ENCODE measurements at regions not wholly inside any gene's neighbourhood (a gene's known extent, or its start where the extent isn't known, plus 50 kb on each side); places are given as distances from the start of the nearest gene placed in this dataset.
"Not testable (repeated sequence)": the region's sequence is repeated elsewhere in the genome, so short reads cannot be mapped to it uniquely, and the experiment has no call there.

- no peak for DNase-seq
- Histone ChIP-seq H3K27me3 (ENCODE audit: insufficient read depth, low read length, poor library complexity) (peaks cover 14% of the 10 kb centered on the region), H3K36me3 (ENCODE audit: insufficient read depth, low read length) (no peaks in the 10 kb centered on the region), H3K9me3 (ENCODE audit: insufficient read depth, low read length, severe bottlenecking) (no peaks in the 10 kb centered on the region), H3K27ac (ENCODE audit: low read length) (no peak overlapping the region), H4K20me1 (ENCODE audit: insufficient read depth, low read length) (no peaks in the 10 kb centered on the region; the same call in 1 of the 2 replicates), H2AFZ (ENCODE audit: low read depth, low read length) (no peak overlapping the region), H3K4me1 (ENCODE audit: insufficient read depth, low read length) (no peaks in the 10 kb centered on the region), H3K79me2 (ENCODE audit: insufficient read depth, low read length) (no peaks in the 10 kb centered on the region), H3K4me3 (ENCODE audit: low read depth in 1 of 2, low read length in 2 of 2) (no peak overlapping the region), H3K4me2 (ENCODE audit: insufficient read depth, low read length) (no peak overlapping the region), H3K9ac (ENCODE audit: low read depth, low read length) (no peak overlapping the region)
- ATAC-seq (ENCODE audit: insufficient read depth, low read depth), result no peak
- TF ChIP-seq CTCF (IDR thresholded peaks at IDR 0.05; ENCODE audit: borderline replicate concordance, extremely low read depth, low read length, poor library complexity, severe bottlenecking) (no peak), EZH2 (IDR thresholded peaks at IDR 0.05; ENCODE audit: borderline replicate concordance, low read depth, low read length, severe bottlenecking) (no peak)
Observed at GRCh38 chr2:238722181-238722580, 125.7 kb upstream of the TWIST2 start.

- peaks cover 15% of the 10 kb centered on the region for H3K27me3 ChIP-seq (ENCODE audit: insufficient read depth, low read length, poor library complexity)
Observed at GRCh38 chr2:238722883-238723282, 125.0 kb upstream of the TWIST2 start.

GRCh38 chr2:238723740-238724320 is 124.1 kb upstream of the TWIST2 start:
- peaks cover 15% of the 10 kb centered on the region for H3K27me3 ChIP-seq (ENCODE audit: insufficient read depth, low read length, poor library complexity)
- not testable (repeated sequence) for H2AFZ ChIP-seq (ENCODE audit: low read depth, low read length); H3K79me2 ChIP-seq (ENCODE audit: insufficient read depth, low read length); H3K9ac ChIP-seq (ENCODE audit: low read depth, low read length); H4K20me1 ChIP-seq (ENCODE audit: insufficient read depth, low read length); DNase-seq; H3K36me3 ChIP-seq (ENCODE audit: insufficient read depth, low read length); H3K4me2 ChIP-seq (ENCODE audit: insufficient read depth, low read length); H3K4me1 ChIP-seq (ENCODE audit: insufficient read depth, low read length); ATAC-seq (ENCODE audit: insufficient read depth, low read depth); H3K4me3 ChIP-seq (ENCODE audit: low read depth in 1 of 2, low read length in 2 of 2); H3K27ac ChIP-seq (ENCODE audit: low read length); H3K9me3 ChIP-seq (ENCODE audit: insufficient read depth, low read length, severe bottlenecking)

More at GRCh38 chr2:238722883-238723282, 125.0 kb upstream of the TWIST2 start:
- Histone ChIP-seq H3K27ac (ENCODE audit: low read length) (no peak overlapping the region), H3K9ac (ENCODE audit: low read depth, low read length) (no peak overlapping the region), H3K9me3 (ENCODE audit: insufficient read depth, low read length, severe bottlenecking) (no peaks in the 10 kb centered on the region), H3K4me1 (ENCODE audit: insufficient read depth, low read length) (no peaks in the 10 kb centered on the region), H2AFZ (ENCODE audit: low read depth, low read length) (no peak overlapping the region), H3K36me3 (ENCODE audit: insufficient read depth, low read length) (no peaks in the 10 kb centered on the region), H3K79me2 (ENCODE audit: insufficient read depth, low read length) (no peaks in the 10 kb centered on the region), H4K20me1 (ENCODE audit: insufficient read depth, low read length) (no peaks in the 10 kb centered on the region), H3K4me3 (ENCODE audit: low read depth in 1 of 2, low read length in 2 of 2) (no peak overlapping the region), H3K4me2 (ENCODE audit: insufficient read depth, low read length) (no peak overlapping the region)
- TF ChIP-seq EZH2 (IDR thresholded peaks at IDR 0.05; ENCODE audit: borderline replicate concordance, low read depth, low read length, severe bottlenecking), result no peak
- TF ChIP-seq CTCF (IDR thresholded peaks at IDR 0.05; ENCODE audit: borderline replicate concordance, extremely low read depth, low read length, poor library complexity, severe bottlenecking), result no peak
- no peak for ATAC-seq (ENCODE audit: insufficient read depth, low read depth)
- DNase-seq, result no peak

GRCh38 chr2:238724728-238725127 is 123.2 kb upstream of the TWIST2 start:
- no peak overlapping the region for H3K4me2 ChIP-seq (ENCODE audit: insufficient read depth, low read length)
- H3K79me2 ChIP-seq (ENCODE audit: insufficient read depth, low read length), result no peaks in the 10 kb centered on the region
- H3K27me3 ChIP-seq (ENCODE audit: insufficient read depth, low read length, poor library complexity), result peaks cover 15% of the 10 kb centered on the region
- H3K4me1 ChIP-seq (ENCODE audit: insufficient read depth, low read length), result no peaks in the 10 kb centered on the region
- no peak overlapping the region for H3K4me3 ChIP-seq (ENCODE audit: low read depth in 1 of 2, low read length in 2 of 2)
- no peak overlapping the region for H3K9ac ChIP-seq (ENCODE audit: low read depth, low read length)
- DNase-seq (no peak), ATAC-seq (ENCODE audit: insufficient read depth, low read depth) (no peak)
- no peaks in the 10 kb centered on the region for H4K20me1 ChIP-seq (ENCODE audit: insufficient read depth, low read length)
- H3K36me3 ChIP-seq (ENCODE audit: insufficient read depth, low read length), result no peaks in the 10 kb centered on the region
- H3K9me3 ChIP-seq (ENCODE audit: insufficient read depth, low read length, severe bottlenecking), result no peaks in the 10 kb centered on the region
- no peak for TF ChIP-seq CTCF (IDR thresholded peaks at IDR 0.05; ENCODE audit: borderline replicate concordance, extremely low read depth, low read length, poor library complexity, severe bottlenecking)
- TF ChIP-seq EZH2 (IDR thresholded peaks at IDR 0.05; ENCODE audit: borderline replicate concordance, low read depth, low read length, severe bottlenecking), result no peak
- H3K27ac ChIP-seq (ENCODE audit: low read length), result no peak overlapping the region
- no peak overlapping the region for H2AFZ ChIP-seq (ENCODE audit: low read depth, low read length)

All from DND-41 (cell line).